IMR-90 (cell line): ENCODE measurements at regions not wholly inside any gene's neighbourhood (a gene's known extent, or its start where the extent isn't known, plus 50 kb on each side); places are given as distances from the start of the nearest gene placed in this dataset.

Experiments
- ATAC-seq: fragments of 200-7000 bp; cut with Tn5 transposase; 2 replicates; pipeline ENCODE4 v1.9.1; 2020; ENCODE audit warnings: low read depth, mild to moderate bottlenecking, moderate library complexity
- BruUV-seq: library from RNA; stranded (reverse); fragments of 400-500 nt; replicated peaks from 2 replicates; lab custom pipeline; 2021; lab: Mats Ljungman, UMichigan
- CTCF ChIA-PET: fragments of 300-600 bp; formaldehyde crosslinking; extraction: SDS; loops from one replicate; lab custom pipeline; 2021; ENCODE audit warnings: antibody characterized with exemption; lab: Yijun Ruan, JAX
- POLR2A ChIA-PET: fragments of 300-600 bp; sonication (Branson Sonifier 250); formaldehyde crosslinking; loops from one replicate; lab custom pipeline; 2022; ENCODE audit warnings: antibody characterized with exemption; ENCODE audit not compliant: unreplicated experiment; lab: Charles Lee
- DNase-seq: peaks from one replicate; pipeline ENCODE4 v3.0.0; 2013
- H2AFZ ChIP-seq: replicated peaks from 2 replicates; pipeline ENCODE3; 2013; ENCODE audit warnings: low read length, mild to moderate bottlenecking; ENCODE audit not compliant: poor library complexity
- H2AK5ac ChIP-seq: 2 replicates; pipeline ENCODE4 v1.6.1; 2013; ENCODE audit warnings: low read depth, low read length, inconsistent platforms
- H2AK9ac ChIP-seq: replicated peaks from 2 replicates; pipeline ENCODE3; 2013; ENCODE audit warnings: mild to moderate bottlenecking, low read depth, low read length, moderate library complexity; ENCODE audit not compliant: poor library complexity
- H2BK120ac ChIP-seq: 2 replicates; pipeline ENCODE4 v1.6.1; 2013; ENCODE audit warnings: low read depth, low read length, inconsistent platforms
- H2BK15ac ChIP-seq: 3 replicates; pipeline ENCODE4 v1.6.1; 2013; ENCODE audit warnings: low read depth, low read length, inconsistent platforms
- H2BK20ac ChIP-seq: 2 replicates; pipeline ENCODE4 v1.6.1; 2013; ENCODE audit warnings: low read depth, mild to moderate bottlenecking, inconsistent platforms, low read length, moderate library complexity
- H2BK5ac ChIP-seq: 2 replicates; pipeline ENCODE4 v1.6.1; 2013; ENCODE audit warnings: mild to moderate bottlenecking, low read depth, low read length, inconsistent platforms; ENCODE audit not compliant: poor library complexity, severe bottlenecking
- H3K14ac ChIP-seq: replicated peaks from 2 replicates; pipeline ENCODE4 v1.6.1; 2013; ENCODE audit warnings: low read depth, low read length, inconsistent platforms
- H3K18ac ChIP-seq: 2 replicates; pipeline ENCODE4 v1.6.1; 2013; ENCODE audit warnings: low read depth, low read length, control low read depth
- H3K23ac ChIP-seq: 2 replicates; pipeline ENCODE4 v1.6.1; 2013; ENCODE audit warnings: low read depth, low read length, inconsistent platforms
- H3K27ac ChIP-seq: 2 replicates; pipeline ENCODE4 v1.5.1; 2013; ENCODE audit warnings: mild to moderate bottlenecking, control low read depth, low read length; ENCODE audit not compliant: insufficient read depth
- H3K27me3 ChIP-seq: 2 replicates; pipeline ENCODE4 v1.6.1; 2013; ENCODE audit warnings: low read length; ENCODE audit not compliant: control insufficient read depth, insufficient read depth
- H3K36me3 ChIP-seq: 2 replicates; pipeline ENCODE4 v1.6.1; 2013; ENCODE audit warnings: low read length, mixed read lengths; ENCODE audit not compliant: control insufficient read depth, insufficient read depth
- H3K4ac ChIP-seq: 2 replicates; pipeline ENCODE4 v1.6.1; 2013; ENCODE audit warnings: low read depth, low read length, inconsistent platforms
- H3K4me1 ChIP-seq: 2 replicates; pipeline ENCODE4 v1.6.1; 2013; ENCODE audit warnings: low read length, mixed read lengths; ENCODE audit not compliant: control insufficient read depth, insufficient read depth
- H3K4me2 ChIP-seq: 2 replicates; pipeline ENCODE4 v1.6.1; 2013; ENCODE audit warnings: low read depth, mild to moderate bottlenecking, control low read depth, low read length, moderate library complexity
- H3K4me3 ChIP-seq: 2 replicates; pipeline ENCODE4 v1.5.1; 2013; ENCODE audit warnings: low read depth, mild to moderate bottlenecking, control low read depth, low read length, moderate library complexity; ENCODE audit not compliant: insufficient read depth
- H3K56ac ChIP-seq: 2 replicates; pipeline ENCODE4 v1.6.1; 2013; ENCODE audit warnings: low read length, inconsistent platforms; ENCODE audit not compliant: insufficient read depth; ENCODE audit errors: extremely low read depth
- H3K79me1 ChIP-seq, 2 experiments: 2 replicates each; pipeline ENCODE4 v1.6.1; 2013; ENCODE audit warnings: low read length in 2 of 2, inconsistent platforms in 1 of 2, low read depth in 1 of 2
- H3K9ac ChIP-seq: 2 replicates; pipeline ENCODE4 v1.6.1; 2013; ENCODE audit warnings: low read depth, low read length, control low read depth
- H3K9me1 ChIP-seq: 2 replicates; pipeline ENCODE4 v1.6.1; 2013; ENCODE audit warnings: low read length, inconsistent platforms; ENCODE audit not compliant: insufficient read depth
- H3K9me3 ChIP-seq: 2 replicates; pipeline ENCODE4 v1.6.1; 2013; ENCODE audit warnings: low read length; ENCODE audit not compliant: control insufficient read depth, insufficient read depth
- H4K20me1 ChIP-seq: 2 replicates; pipeline ENCODE4 v1.6.1; 2013; ENCODE audit warnings: low read length, inconsistent platforms; ENCODE audit not compliant: insufficient read depth
- H4K5ac ChIP-seq: 2 replicates; pipeline ENCODE4 v1.6.1; 2013; ENCODE audit warnings: mild to moderate bottlenecking, low read depth, low read length, control low read depth
- H4K8ac ChIP-seq, 2 experiments: 2 replicates each; pipeline ENCODE4 v1.6.1; 2013; ENCODE audit warnings: low read depth in 2 of 2, low read length in 2 of 2, control low read depth in 1 of 2, inconsistent platforms in 1 of 2
- H4K91ac ChIP-seq: 2 replicates; pipeline ENCODE4 v1.6.1; 2013; ENCODE audit warnings: low read depth, low read length, inconsistent platforms; ENCODE audit not compliant: insufficient read depth
- BHLHE40 ChIP-seq: fragments of 150-350 bp; IDR thresholded peaks from 2 replicates; pipeline ENCODE4 v1.6.1; 2016; ENCODE audit warnings: mild to moderate bottlenecking, low read depth, low read length
- CEBPB ChIP-seq: IDR thresholded peaks from 2 replicates; pipeline ENCODE4 v1.6.1; 2012; ENCODE audit warnings: low read depth, low read length, improper control_type of control experiment
- CHD1 ChIP-seq: IDR thresholded peaks from 2 replicates; pipeline ENCODE4 v1.6.1; 2012; ENCODE audit warnings: low read depth, low read length, improper control_type of control experiment
- FOS ChIP-seq: fragments of 150-350 bp; IDR thresholded peaks from 2 replicates; pipeline ENCODE4 v1.6.1; 2016; ENCODE audit warnings: low read depth, low read length
- MAFK ChIP-seq: IDR thresholded peaks from 2 replicates; pipeline ENCODE4 v1.6.1; 2012; ENCODE audit warnings: low read depth, low read length, improper control_type of control experiment
- MAZ ChIP-seq: IDR thresholded peaks from 2 replicates; pipeline ENCODE4 v1.6.1; 2012; ENCODE audit warnings: low read depth, mild to moderate bottlenecking, low read length, improper control_type of control experiment, moderate library complexity, borderline replicate concordance
- MXI1 ChIP-seq: IDR thresholded peaks from 2 replicates; pipeline ENCODE4 v1.6.1; 2012; ENCODE audit warnings: low read depth, mild to moderate bottlenecking, low read length, moderate library complexity, borderline replicate concordance
- NFE2L2 ChIP-seq: fragments of 150-350 bp; IDR thresholded peaks from 2 replicates; pipeline ENCODE4 v1.6.1; 2016; ENCODE audit warnings: low read depth, mild to moderate bottlenecking, low read length
- POLR2A ChIP-seq: IDR thresholded peaks from 2 replicates; pipeline ENCODE4 v1.6.1; 2012; ENCODE audit warnings: mild to moderate bottlenecking, low read depth, low read length
- RAD21 ChIP-seq: IDR thresholded peaks from 2 replicates; pipeline ENCODE4 v1.6.1; 2012; ENCODE audit warnings: low read length, improper control_type of control experiment
- RCOR1 ChIP-seq: IDR thresholded peaks from 2 replicates; pipeline ENCODE4 v1.6.1; 2012; ENCODE audit warnings: mild to moderate bottlenecking, low read length, improper control_type of control experiment; ENCODE audit not compliant: insufficient replicate concordance
- RFX5 ChIP-seq: IDR thresholded peaks from 2 replicates; pipeline ENCODE4 v1.8.0; 2012; ENCODE audit warnings: low read depth, mild to moderate bottlenecking, low read length, moderate library complexity
- SMC3 ChIP-seq: fragments of 150-350 bp; IDR thresholded peaks from 2 replicates; pipeline ENCODE4 v1.6.1; 2016; ENCODE audit warnings: low read depth, mild to moderate bottlenecking, antibody characterized with exemption, low read length, moderate library complexity
- WGBS, 2 experiments: methylation state at CpG; one replicate each; pipeline versions ENCODE4 v1.1.5 to v1.1.7; 2013; ENCODE audit warnings: missing lambda C conversion rate in 2 of 2; ENCODE audit not compliant: insufficient read length in 1 of 2; ENCODE audit errors: extremely low coverage in 2 of 2; 5-methylcytosine and 5-hydroxymethylcytosine counted together
- dilution Hi-C: fragments of 300-500 bp; cut with HindIII; formaldehyde crosslinking; loops from one replicate; pipeline ENCODE4 v1.14.3; 2018; ENCODE audit warnings: low sequenced_read_pairs; ENCODE audit not compliant: unreplicated experiment
- in situ Hi-C: fragments of 300-500 bp; cut with MboI; formaldehyde crosslinking; loops from 3 replicates; pipeline ENCODE4 v1.14.3; 2019; ENCODE audit warnings: low sequenced_read_pairs, inconsistent platforms, mixed read lengths
- intact Hi-C: fragments of 100-400 bp; cut with micrococcal nuclease; formaldehyde crosslinking; loops from 2 replicates; pipeline ENCODE4 v1.10.0; 2022
- TF ChIP-seq, protein P1 (sequence below): conservative IDR thresholded peaks from 2 replicates; pipeline ENCODE4 v1.5.1; 2012; ENCODE audit warnings: mild to moderate bottlenecking, low read depth, low read length, improper control_type of control experiment
- TF ChIP-seq, protein P2 (sequence below): fragments of 150-350 bp; IDR thresholded peaks from 2 replicates; pipeline ENCODE4 v1.6.1; 2017; ENCODE audit warnings: mild to moderate bottlenecking, antibody characterized with exemption, low read length, low read depth
- TF ChIP-seq, protein P3 (sequence below): fragments of 150-350 bp; IDR thresholded peaks from 2 replicates; pipeline ENCODE4 v1.6.1; 2016; ENCODE audit warnings: low read depth, mild to moderate bottlenecking, low read length, moderate library complexity, borderline replicate concordance

DNA sequence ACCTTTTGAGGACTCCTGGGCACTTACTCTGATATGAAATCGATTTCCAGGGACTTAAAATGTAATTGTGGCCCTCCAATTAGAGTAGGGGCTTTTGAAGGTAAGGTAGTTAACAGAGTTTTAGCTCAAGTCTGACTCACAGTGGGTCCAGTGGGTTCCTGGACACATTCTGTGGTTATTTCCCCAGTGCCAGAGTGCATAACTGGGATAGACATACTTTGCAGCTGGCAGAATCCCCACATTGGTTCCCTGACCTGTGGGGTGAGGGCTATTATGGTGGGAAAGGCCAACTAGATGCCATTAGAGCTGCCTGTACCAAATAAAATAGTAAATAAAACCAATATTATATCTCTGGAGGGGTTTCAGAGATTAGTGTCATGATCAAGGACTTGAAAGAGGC, 243.8 kb upstream of the EPHA7 start:
- H4K91ac ChIP-seq = no peak overlapping the region
- ChIA-PET POLR2A (no interaction called here), CTCF (no interaction called here)
- no CpG with 5 or more reads among the region's 1 CpG for WGBS, 2 experiments
- no peak overlapping the region for H2AK5ac ChIP-seq
- H2BK5ac ChIP-seq = no peak overlapping the region
- H2BK20ac ChIP-seq = no peak overlapping the region
- H4K20me1 ChIP-seq = no peaks in the 10 kb centered on the region
- H3K56ac ChIP-seq = no peak overlapping the region
- no peak overlapping the region for H3K18ac ChIP-seq
- H4K5ac ChIP-seq = no peak overlapping the region
- ATAC-seq = no peak
- H3K9ac ChIP-seq = no peak overlapping the region
- H2AFZ ChIP-seq = no peak overlapping the region
- no peak overlapping the region for H4K8ac ChIP-seq
- no peak overlapping the region for H2AK9ac ChIP-seq
- H3K36me3 ChIP-seq = no peaks in the 10 kb centered on the region
- H3K23ac ChIP-seq = no peak overlapping the region
- TF ChIP-seq POLR2A (no peak), CHD1 (no peak), NFE2L2 (no peak), SMC3 (no peak), CEBPB (no peak), BHLHE40 (no peak), MXI1 (no peak), RCOR1 (no peak), RFX5 (no peak), RAD21 (no peak), MAZ (no peak), FOS (no peak), MAFK (no peak)
- TF ChIP-seq, protein P1, sequence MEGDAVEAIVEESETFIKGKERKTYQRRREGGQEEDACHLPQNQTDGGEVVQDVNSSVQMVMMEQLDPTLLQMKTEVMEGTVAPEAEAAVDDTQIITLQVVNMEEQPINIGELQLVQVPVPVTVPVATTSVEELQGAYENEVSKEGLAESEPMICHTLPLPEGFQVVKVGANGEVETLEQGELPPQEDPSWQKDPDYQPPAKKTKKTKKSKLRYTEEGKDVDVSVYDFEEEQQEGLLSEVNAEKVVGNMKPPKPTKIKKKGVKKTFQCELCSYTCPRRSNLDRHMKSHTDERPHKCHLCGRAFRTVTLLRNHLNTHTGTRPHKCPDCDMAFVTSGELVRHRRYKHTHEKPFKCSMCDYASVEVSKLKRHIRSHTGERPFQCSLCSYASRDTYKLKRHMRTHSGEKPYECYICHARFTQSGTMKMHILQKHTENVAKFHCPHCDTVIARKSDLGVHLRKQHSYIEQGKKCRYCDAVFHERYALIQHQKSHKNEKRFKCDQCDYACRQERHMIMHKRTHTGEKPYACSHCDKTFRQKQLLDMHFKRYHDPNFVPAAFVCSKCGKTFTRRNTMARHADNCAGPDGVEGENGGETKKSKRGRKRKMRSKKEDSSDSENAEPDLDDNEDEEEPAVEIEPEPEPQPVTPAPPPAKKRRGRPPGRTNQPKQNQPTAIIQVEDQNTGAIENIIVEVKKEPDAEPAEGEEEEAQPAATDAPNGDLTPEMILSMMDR = no peak
- TF ChIP-seq, protein P2, sequence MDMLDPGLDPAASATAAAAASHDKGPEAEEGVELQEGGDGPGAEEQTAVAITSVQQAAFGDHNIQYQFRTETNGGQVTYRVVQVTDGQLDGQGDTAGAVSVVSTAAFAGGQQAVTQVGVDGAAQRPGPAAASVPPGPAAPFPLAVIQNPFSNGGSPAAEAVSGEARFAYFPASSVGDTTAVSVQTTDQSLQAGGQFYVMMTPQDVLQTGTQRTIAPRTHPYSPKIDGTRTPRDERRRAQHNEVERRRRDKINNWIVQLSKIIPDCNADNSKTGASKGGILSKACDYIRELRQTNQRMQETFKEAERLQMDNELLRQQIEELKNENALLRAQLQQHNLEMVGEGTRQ = no peak
- TF ChIP-seq, protein P3, sequence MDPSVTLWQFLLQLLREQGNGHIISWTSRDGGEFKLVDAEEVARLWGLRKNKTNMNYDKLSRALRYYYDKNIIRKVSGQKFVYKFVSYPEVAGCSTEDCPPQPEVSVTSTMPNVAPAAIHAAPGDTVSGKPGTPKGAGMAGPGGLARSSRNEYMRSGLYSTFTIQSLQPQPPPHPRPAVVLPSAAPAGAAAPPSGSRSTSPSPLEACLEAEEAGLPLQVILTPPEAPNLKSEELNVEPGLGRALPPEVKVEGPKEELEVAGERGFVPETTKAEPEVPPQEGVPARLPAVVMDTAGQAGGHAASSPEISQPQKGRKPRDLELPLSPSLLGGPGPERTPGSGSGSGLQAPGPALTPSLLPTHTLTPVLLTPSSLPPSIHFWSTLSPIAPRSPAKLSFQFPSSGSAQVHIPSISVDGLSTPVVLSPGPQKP = no peak
- DNase-seq = no peak
- no peak overlapping the region for H2BK120ac ChIP-seq
- H3K4me3 ChIP-seq = no peak overlapping the region
- H2BK15ac ChIP-seq = no peak overlapping the region
- H3K4me2 ChIP-seq = no peak overlapping the region
- no peak overlapping the region for H3K4ac ChIP-seq
- no peaks in the 10 kb centered on the region for H3K9me1 ChIP-seq
- no peaks in the 10 kb centered on the region for H3K79me1 ChIP-seq
- intact Hi-C loops (no loop called here), dilution Hi-C loops (no loop called here), in situ Hi-C loops (no loop called here)
- H3K9me3 ChIP-seq = peaks cover 6% of the 10 kb centered on the region; the same call in 1 of the 2 replicates
- no peaks in the 10 kb centered on the region for H3K4me1 ChIP-seq
- no peak overlapping the region for H3K14ac ChIP-seq
- no peaks in the 10 kb centered on the region for H3K27me3 ChIP-seq
- no TSS peak for BruUV-seq
- no peak overlapping the region for H3K27ac ChIP-seq
